Thyroid gland (tissue), 4 donors: ENCODE measurements at regions not wholly inside any gene's neighbourhood (a gene's known extent, or its start where the extent isn't known, plus 50 kb on each side); places are given as distances from the start of the nearest gene placed in this dataset.

Experiments used
- POLR2A ChIP-seq, 2 donors: fragments of 450-650 bp; IDR thresholded peaks; one replicate each; pipeline ENCODE4 v1.6.1; 2017; ENCODE audit warnings: antibody characterized with exemption in 2 of 2, mild to moderate bottlenecking in 2 of 2, moderate library complexity in 1 of 2
- TF ChIP-seq, protein P1 (sequence below), 6 experiments: fragments of 200-600 bp in 3 of 6; fragments of 450-650 bp in 3 of 6; sonication (generic) in 3 of 6; IDR thresholded peaks; one replicate each; pipeline ENCODE4 v1.5.1; 2016 to 2019; ENCODE audit warnings: antibody characterized with exemption in 6 of 6, mild to moderate bottlenecking in 2 of 6, inconsistent platforms in 1 of 6, moderate library complexity in 1 of 6

DNA sequence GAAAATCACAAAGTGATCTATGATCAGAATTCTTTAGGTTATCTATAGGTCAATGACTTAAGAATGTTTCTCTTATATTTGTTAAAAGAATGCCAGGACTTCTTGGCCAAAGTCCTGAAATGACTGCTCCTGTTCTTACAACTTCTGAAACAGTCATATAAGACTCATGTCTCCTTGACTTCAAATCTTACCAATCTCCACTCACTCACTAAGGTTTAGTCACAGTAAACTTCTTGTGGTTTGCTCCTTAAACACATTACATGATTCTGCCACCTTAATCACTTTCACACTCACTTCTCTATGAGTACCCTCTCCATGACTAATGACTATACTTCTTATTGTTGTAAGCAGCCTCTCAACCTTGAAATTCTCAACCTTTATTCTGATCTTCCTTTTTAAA is 648.7 kb upstream of the CCDC179 start:
- TF ChIP-seq, protein P1, sequence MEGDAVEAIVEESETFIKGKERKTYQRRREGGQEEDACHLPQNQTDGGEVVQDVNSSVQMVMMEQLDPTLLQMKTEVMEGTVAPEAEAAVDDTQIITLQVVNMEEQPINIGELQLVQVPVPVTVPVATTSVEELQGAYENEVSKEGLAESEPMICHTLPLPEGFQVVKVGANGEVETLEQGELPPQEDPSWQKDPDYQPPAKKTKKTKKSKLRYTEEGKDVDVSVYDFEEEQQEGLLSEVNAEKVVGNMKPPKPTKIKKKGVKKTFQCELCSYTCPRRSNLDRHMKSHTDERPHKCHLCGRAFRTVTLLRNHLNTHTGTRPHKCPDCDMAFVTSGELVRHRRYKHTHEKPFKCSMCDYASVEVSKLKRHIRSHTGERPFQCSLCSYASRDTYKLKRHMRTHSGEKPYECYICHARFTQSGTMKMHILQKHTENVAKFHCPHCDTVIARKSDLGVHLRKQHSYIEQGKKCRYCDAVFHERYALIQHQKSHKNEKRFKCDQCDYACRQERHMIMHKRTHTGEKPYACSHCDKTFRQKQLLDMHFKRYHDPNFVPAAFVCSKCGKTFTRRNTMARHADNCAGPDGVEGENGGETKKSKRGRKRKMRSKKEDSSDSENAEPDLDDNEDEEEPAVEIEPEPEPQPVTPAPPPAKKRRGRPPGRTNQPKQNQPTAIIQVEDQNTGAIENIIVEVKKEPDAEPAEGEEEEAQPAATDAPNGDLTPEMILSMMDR (IDR thresholded peaks at IDR 0.05): no peak
- no peak for TF ChIP-seq POLR2A (IDR thresholded peaks at IDR 0.05)
